H1 (cell line): ENCODE measurements at regions not wholly inside any gene's neighbourhood (a gene's known extent, or its start where the extent isn't known, plus 50 kb on each side); places are given as distances from the start of the nearest gene placed in this dataset.

Source experiments
- CTCF ChIA-PET: fragments of 300-600 bp; sonication (Branson Sonifier 250); formaldehyde crosslinking; loops from one replicate; lab custom pipeline; 2021; ENCODE audit not compliant: partially characterized antibody; lab: Charles Lee
- POLR2A ChIA-PET: fragments of 300-600 bp; sonication (Branson Sonifier 250); formaldehyde crosslinking; loops from one replicate; lab custom pipeline; 2021; ENCODE audit warnings: inconsistent platforms; ENCODE audit not compliant: partially characterized antibody; lab: Charles Lee
- DNase-seq, 2 experiments: peaks; one replicate each; pipeline versions ENCODE4 v3.0.0 to v3.0.0-alpha.2; 2010 to 2022; ENCODE audit warnings: low spot score in 2 of 2, low read depth in 1 of 2, mixed read lengths in 1 of 2
- FAIRE-seq: peaks from 2 replicates; lab custom pipeline; 2011; peaks lifted over from hg19 to GRCh38; lab: Jason Lieb, UNC
- H2AFZ ChIP-seq: 2 replicates; pipeline ENCODE4 v1.8.1; 2012; ENCODE audit warnings: low read length, inconsistent platforms
- H2AK5ac ChIP-seq: 2 replicates; pipeline ENCODE4 v1.6.1; 2013; ENCODE audit warnings: low read depth, low read length
- H2BK120ac ChIP-seq: replicated peaks from 2 replicates; pipeline ENCODE3; 2013; ENCODE audit warnings: low read depth, low read length, inconsistent platforms
- H2BK12ac ChIP-seq: 2 replicates; pipeline ENCODE4 v1.6.1; 2013; ENCODE audit warnings: low read depth, low read length
- H2BK15ac ChIP-seq: 2 replicates; pipeline ENCODE4 v1.6.1; 2013; ENCODE audit warnings: low read length
- H2BK20ac ChIP-seq: 2 replicates; pipeline ENCODE4 v1.6.1; 2013; ENCODE audit warnings: low read length
- H2BK5ac ChIP-seq: 2 replicates; pipeline ENCODE4 v1.6.1; 2013; ENCODE audit warnings: low read depth, low read length
- H3K14ac ChIP-seq: 2 replicates; pipeline ENCODE4 v1.6.1; 2013; ENCODE audit warnings: inconsistent platforms; ENCODE audit not compliant: insufficient read length
- H3K18ac ChIP-seq: 2 replicates; pipeline ENCODE4 v1.6.1; 2013; ENCODE audit warnings: low read length; ENCODE audit errors: extremely low read depth
- H3K23ac ChIP-seq: 2 replicates; pipeline ENCODE4 v1.6.1; 2013; ENCODE audit warnings: inconsistent platforms; ENCODE audit not compliant: insufficient read length
- H3K23me2 ChIP-seq: 2 replicates; pipeline ENCODE4 v1.6.1; 2013; ENCODE audit warnings: low read depth, low read length
- H3K27ac ChIP-seq: 2 replicates; pipeline ENCODE4 v1.6.1; 2011; ENCODE audit warnings: low read depth, low read length, inconsistent platforms
- H3K27me3 ChIP-seq, 4 experiments: replicated peaks in 1 of 4; 1 replicate in 1 of 4; 2 replicates in 3 of 4; pipeline versions ENCODE4 v1.6.1 to v1.8.1; 2011 to 2013; ENCODE audit warnings: low read length in 3 of 4, mild to moderate bottlenecking in 3 of 4, inconsistent platforms in 2 of 4, mixed read lengths in 2 of 4, moderate library complexity in 1 of 4; ENCODE audit not compliant: control insufficient read depth in 3 of 4, insufficient read depth in 3 of 4; ENCODE audit errors: extremely low read depth in 1 of 4
- H3K36me3 ChIP-seq, 4 experiments: 2 replicates each; pipeline versions ENCODE4 v1.6.1 to v1.8.1; 2011 to 2013; ENCODE audit warnings: mild to moderate bottlenecking in 4 of 4, low read length in 3 of 4, moderate library complexity in 2 of 4, control low read depth in 1 of 4, inconsistent platforms in 1 of 4; ENCODE audit not compliant: insufficient read depth in 4 of 4, control insufficient read depth in 2 of 4
- H3K4ac ChIP-seq: replicated peaks from 2 replicates; pipeline ENCODE3; 2013; ENCODE audit warnings: low read length, low read depth, mixed read lengths, inconsistent platforms; ENCODE audit not compliant: insufficient read length
- H3K4me1 ChIP-seq, 4 experiments: replicated peaks in 1 of 4; 1 replicate in 1 of 4; 2 replicates in 3 of 4; pipeline versions ENCODE4 v1.6.1 to v1.8.1; 2011 to 2013; ENCODE audit warnings: low read length in 3 of 4, inconsistent platforms in 2 of 4, mixed read lengths in 1 of 4; ENCODE audit not compliant: insufficient read depth in 4 of 4, control insufficient read depth in 3 of 4
- H3K4me2 ChIP-seq, 2 experiments: 2 replicates each; pipeline versions ENCODE4 v1.6.1 to v1.8.1; 2011 to 2013; ENCODE audit warnings: low read depth in 2 of 2, low read length in 2 of 2, control low read depth in 1 of 2, inconsistent platforms in 1 of 2, mild to moderate bottlenecking in 1 of 2; ENCODE audit not compliant: insufficient read depth in 1 of 2
- H3K4me3 ChIP-seq, 4 experiments: fragments of 200-600, 300-600 bp in 1 of 4; sonication (generic), shearing (Covaris generic), sonication (Bioruptor Twin) in 1 of 4; 2 replicates each; pipeline versions ENCODE4 v1.5.1 to v1.8.1; 2011 to 2016; ENCODE audit warnings: low read length in 4 of 4, low read depth in 3 of 4, control low read depth in 2 of 4, inconsistent platforms in 2 of 4, mild to moderate bottlenecking in 2 of 4, mixed read lengths in 1 of 4, moderate library complexity in 1 of 4; ENCODE audit not compliant: insufficient read depth in 2 of 4; ENCODE audit errors: extremely low read depth in 1 of 4
- H3K56ac ChIP-seq: replicated peaks from 2 replicates; pipeline ENCODE3; 2013; ENCODE audit warnings: low read depth, mild to moderate bottlenecking, mixed read lengths, low read length, inconsistent platforms; ENCODE audit not compliant: insufficient read length
- H3K79me1 ChIP-seq: 2 replicates; pipeline ENCODE4 v1.6.1; 2013; ENCODE audit warnings: low read depth, low read length, control low read depth
- H3K79me2 ChIP-seq, 2 experiments: 2 replicates each; pipeline versions ENCODE4 v1.6.1 to v1.8.1; 2012 to 2013; ENCODE audit warnings: low read length in 2 of 2, mild to moderate bottlenecking in 2 of 2, inconsistent platforms in 1 of 2; ENCODE audit not compliant: insufficient read depth in 2 of 2, control insufficient read depth in 1 of 2
- H3K9ac ChIP-seq, 4 experiments: replicated peaks in 1 of 4; 1 replicate in 1 of 4; 2 replicates in 3 of 4; pipeline versions ENCODE4 v1.6.1 to v1.8.1; 2011 to 2013; ENCODE audit warnings: low read depth in 3 of 4, low read length in 3 of 4, control low read depth in 2 of 4, mild to moderate bottlenecking in 2 of 4, moderate library complexity in 2 of 4, inconsistent platforms in 1 of 4; ENCODE audit errors: extremely low read depth in 1 of 4
- H3K9me3 ChIP-seq, 2 experiments: 2 replicates each; pipeline versions ENCODE4 v1.6.1 to v1.8.1; 2012 to 2013; ENCODE audit warnings: mild to moderate bottlenecking in 2 of 2, moderate library complexity in 2 of 2, control low read depth in 1 of 2, inconsistent platforms in 1 of 2, low read depth in 1 of 2, low read length in 1 of 2, mixed read lengths in 1 of 2; ENCODE audit not compliant: insufficient read depth in 2 of 2
- H4K20me1 ChIP-seq, 2 experiments: replicated peaks in 1 of 2; 2 replicates each; pipeline versions ENCODE3 to v1.8.1; 2011 to 2013; ENCODE audit warnings: inconsistent platforms in 2 of 2, low read length in 2 of 2, mild to moderate bottlenecking in 1 of 2; ENCODE audit not compliant: insufficient read depth in 2 of 2, control insufficient read depth in 1 of 2
- H4K5ac ChIP-seq: 2 replicates; pipeline ENCODE4 v1.6.1; 2013; ENCODE audit warnings: low read length, low read depth, mixed read lengths, inconsistent platforms; ENCODE audit not compliant: insufficient read length
- H4K8ac ChIP-seq: 2 replicates; pipeline ENCODE4 v1.8.0; 2013; ENCODE audit warnings: mild to moderate bottlenecking, moderate library complexity, low read length, inconsistent platforms; ENCODE audit not compliant: insufficient read depth; ENCODE audit errors: extremely low read depth
- H4K91ac ChIP-seq: replicated peaks from 2 replicates; pipeline ENCODE3; 2013; ENCODE audit warnings: low read length, mixed read lengths, inconsistent platforms; ENCODE audit not compliant: insufficient read length
- CBX8 ChIP-seq: fragments of 300-800, 300-1000 bp; sonication (generic); IDR thresholded peaks from 2 replicates; pipeline ENCODE4 v1.7.1; 2016; ENCODE audit warnings: low read depth, low read length, borderline replicate concordance
- CHD1 ChIP-seq: IDR thresholded peaks from 2 replicates; pipeline ENCODE4 v1.6.1; 2012; ENCODE audit warnings: low read depth, low read length, improper control_type of control experiment
- TAF1 ChIP-seq: IDR thresholded peaks from 2 replicates; pipeline ENCODE4 v1.6.1; 2011; ENCODE audit warnings: mild to moderate bottlenecking, low read depth, low read length
- TCF12 ChIP-seq: IDR thresholded peaks from 2 replicates; pipeline ENCODE4 v1.6.1; 2011; ENCODE audit warnings: low read depth, mild to moderate bottlenecking, low read length
- TEAD4 ChIP-seq: IDR thresholded peaks from 2 replicates; pipeline ENCODE4 v1.6.1; 2012; ENCODE audit warnings: low read depth, low read length, inconsistent platforms, mixed read lengths
- WGBS, 2 experiments: shearing (Covaris generic) in 1 of 2; methylation state at CpG; one replicate each; pipeline versions ENCODE4 v1.1.6 to v1.1.7; 2013 to 2015; ENCODE audit warnings: low lambda C conversion rate in 2 of 2, mixed read lengths in 2 of 2, inconsistent platforms in 1 of 2, low coverage in 1 of 2, missing lambda C conversion rate in 1 of 2; ENCODE audit not compliant: insufficient replicate concordance in 2 of 2, insufficient coverage in 1 of 2, insufficient read length in 1 of 2; ENCODE audit errors: extremely low coverage in 1 of 2, missing lambda C conversion rate in 1 of 2; 5-methylcytosine and 5-hydroxymethylcytosine counted together

- H3K79me1 ChIP-seq = no peaks in the 10 kb centered on the region
- H2BK20ac ChIP-seq = no peak overlapping the region
- no peak overlapping the region for H3K14ac ChIP-seq
- no peak overlapping the region for H2AFZ ChIP-seq
- H3K9ac ChIP-seq = no peak overlapping the region
- H3K23me2 ChIP-seq = no peaks in the 10 kb centered on the region
- H2BK120ac ChIP-seq = no peak overlapping the region
- H3K36me3 ChIP-seq = no peaks in the 10 kb centered on the region
- H2BK12ac ChIP-seq = no peak overlapping the region
- CTCF ChIA-PET = interaction anchor here (0.7 to 1.0 kb wide), 2 partner anchors 179 to 1504 kb away, joined by 3 read pairs; no protein-coding TSS in a partner anchor
- no peak overlapping the region for H3K4me3 ChIP-seq
- H4K91ac ChIP-seq = no peak overlapping the region
- no peaks in the 10 kb centered on the region for H3K27me3 ChIP-seq
- DNase-seq (no peak), FAIRE-seq (no peak)
- no peak overlapping the region for H3K4me2 ChIP-seq
- 80% methylated on average over 3 of the region's 3 CpGs; no CpG with 5 or more reads in 1 of the 2 experiments for WGBS, 2 experiments
- no peak overlapping the region for H3K56ac ChIP-seq
- no peaks in the 10 kb centered on the region for H3K79me2 ChIP-seq
- H3K9me3 ChIP-seq = no peaks in the 10 kb centered on the region
- H3K27ac ChIP-seq = no peak overlapping the region
- no peak overlapping the region for H3K23ac ChIP-seq
- H3K4me1 ChIP-seq = no peaks in the 10 kb centered on the region
- no peak overlapping the region for H2BK15ac ChIP-seq
- no peak overlapping the region for H2BK5ac ChIP-seq
- H4K5ac ChIP-seq = no peak overlapping the region
- H4K8ac ChIP-seq = no peak overlapping the region
- H3K4ac ChIP-seq = no peak overlapping the region
- POLR2A ChIA-PET = no interaction called here
- TF ChIP-seq TEAD4 (no peak), TAF1 (no peak), CBX8 (no peak), CHD1 (no peak), TCF12 (no peak)
- TF ChIP-seq, all 59 proteins: peak for 0
- H4K20me1 ChIP-seq = no peaks in the 10 kb centered on the region
- H3K18ac ChIP-seq = no peak overlapping the region
- no peak overlapping the region for H2AK5ac ChIP-seq
Measured at GRCh38 chr16:79800016-79800608, 199.6 kb upstream of the MAF start.
